ENCODE measurements at regions not wholly inside any gene's neighbourhood (a gene's known extent, or its start where the extent isn't known, plus 50 kb on each side); places are given as distances from the start of the nearest gene placed in this dataset.

DNA sequence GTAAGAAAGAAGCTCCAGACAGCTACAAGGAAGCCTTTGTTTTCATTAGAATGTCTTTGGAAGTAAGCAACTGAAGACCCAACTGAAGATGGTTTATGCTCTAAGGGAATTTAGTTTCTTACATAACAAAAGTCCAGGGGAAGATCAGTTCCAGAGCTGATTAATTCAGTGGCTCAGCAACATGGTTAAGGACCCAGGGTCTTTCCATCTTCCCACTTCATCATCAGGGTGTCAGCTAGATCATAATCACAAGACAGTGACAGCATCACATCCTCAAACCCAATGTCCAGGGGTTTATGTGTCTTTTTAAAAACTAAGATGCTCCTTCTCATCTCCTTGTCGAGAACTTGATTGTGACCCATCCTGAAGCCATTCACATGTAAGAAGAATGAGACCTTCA is 119.7 kb upstream of the PRDM1 start:
- no peak for DNase-seq (ENCODE audit: low read depth in 2 of 2)

GRCh38 chr6:105964979-105965760 is 121.0 kb upstream of the PRDM1 start:
- DNase-seq (ENCODE audit: low read depth in 2 of 2), result no peak

DNA sequence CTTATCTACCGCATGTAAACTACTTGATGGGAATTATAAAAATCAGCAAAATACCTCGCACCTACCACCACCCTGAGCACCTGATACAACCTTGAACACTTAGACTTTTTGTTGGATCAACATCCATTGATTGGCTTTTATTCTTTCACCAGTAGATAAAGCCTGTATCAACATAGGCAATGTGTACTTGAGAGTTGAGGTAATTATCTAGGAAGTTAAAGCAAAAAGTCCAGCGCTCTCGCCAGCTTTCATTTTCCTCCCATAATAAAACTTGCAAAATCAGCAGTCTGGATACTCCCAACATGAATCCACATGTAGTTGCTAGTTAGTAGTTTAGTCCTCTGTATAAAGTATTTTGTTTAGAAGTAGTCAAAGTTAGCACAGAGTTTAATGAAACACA is 132.0 kb upstream of the PRDM1 start:
- no peak for DNase-seq (ENCODE audit: low read depth in 2 of 2)

- DNase-seq (ENCODE audit: low read depth in 2 of 2), result no peak
These were observed 133.1 kb upstream of the PRDM1 start for GRCh38 chr6:105952772-105953690.

GRCh38 chr6:105952326-105952725 is 133.8 kb upstream of the PRDM1 start:
- no peak for DNase-seq (ENCODE audit: low read depth in 2 of 2)

DNA sequence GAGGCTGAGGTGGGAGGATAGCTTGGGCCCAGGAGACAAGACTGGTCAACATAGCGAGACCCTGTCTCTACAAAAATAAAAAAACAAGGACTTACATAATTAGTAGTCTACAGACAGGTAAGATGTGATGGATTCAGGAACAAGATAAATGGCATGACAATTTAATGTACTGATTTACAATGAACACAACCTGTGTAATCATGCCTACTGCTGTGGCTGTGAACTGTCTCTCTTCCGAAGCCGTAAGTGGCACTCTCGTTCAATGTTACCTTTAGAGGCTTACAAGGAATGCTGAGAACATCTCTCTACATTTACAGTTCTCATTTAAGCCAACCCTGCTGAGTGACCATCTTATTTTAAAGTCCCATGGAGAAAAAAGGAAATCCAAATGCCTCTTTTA is 134.8 kb upstream of the PRDM1 start:
- no peak for DNase-seq (ENCODE audit: low read depth in 2 of 2)

- DNase-seq (ENCODE audit: low read depth in 2 of 2), result no peak
These were observed 136.3 kb upstream of the PRDM1 start for GRCh38 chr6:105949869-105950268.

DNA sequence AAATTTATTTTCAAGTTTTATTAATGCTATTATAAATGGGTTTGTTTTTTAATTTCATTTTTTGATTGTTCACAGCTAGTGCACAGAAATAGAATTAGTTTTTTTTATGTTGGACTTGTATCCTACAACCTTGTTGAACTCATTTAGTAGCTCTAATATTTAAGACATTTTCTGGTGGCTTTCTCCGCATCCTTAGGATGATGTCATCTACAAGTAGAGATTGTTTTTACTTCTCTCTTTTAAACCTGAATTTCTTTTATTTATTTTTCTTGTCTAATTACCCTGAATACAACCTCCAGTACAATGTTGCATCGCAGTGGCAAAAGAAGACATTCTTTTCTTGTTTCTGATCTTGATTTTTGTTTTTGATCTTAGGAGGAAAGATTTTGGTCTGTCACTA is 142.6 kb upstream of the PRDM1 start:
- DNase-seq (ENCODE audit: low read depth in 2 of 2), result no peak

DNA sequence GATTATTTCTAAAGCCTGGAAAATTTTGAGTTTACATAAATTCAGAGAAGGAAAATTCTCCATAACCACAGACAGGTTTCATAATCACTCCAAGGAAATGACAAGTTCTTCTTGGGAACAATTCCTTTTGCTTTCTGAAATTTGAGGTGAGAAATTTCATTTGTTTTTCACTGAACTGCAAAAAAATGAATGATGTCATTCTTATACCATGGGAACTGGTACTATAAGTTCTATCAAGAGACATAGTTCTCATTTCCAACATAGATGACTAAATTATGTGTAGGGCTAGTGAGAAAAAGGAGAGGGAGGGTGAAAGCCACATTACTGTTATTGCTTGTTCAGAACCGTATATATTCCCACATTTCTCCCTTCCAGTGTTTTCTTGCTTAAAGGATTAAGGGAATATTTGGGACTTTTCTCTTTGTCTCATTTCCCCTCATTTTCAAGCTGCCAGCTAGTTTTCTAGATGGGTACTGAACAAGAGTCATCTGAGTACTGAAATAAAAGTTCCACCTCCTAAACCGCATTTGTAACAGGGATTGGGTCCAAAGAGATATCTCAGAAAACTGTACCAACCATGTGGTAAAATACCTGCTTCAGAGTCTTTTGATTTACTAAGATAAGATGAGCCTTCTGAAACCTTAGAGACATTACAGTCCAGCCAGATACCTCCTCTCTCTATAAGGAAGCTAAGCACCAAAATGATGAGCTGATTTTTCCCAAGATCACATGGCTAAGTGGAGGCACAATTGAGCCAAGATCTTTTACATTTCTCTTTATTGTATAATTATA is 144.3 kb upstream of the PRDM1 start:
- DNase-seq (ENCODE audit: low read depth in 2 of 2), result no peak

- DNase-seq (ENCODE audit: low read depth in 2 of 2), result no peak
These were observed 145.1 kb upstream of the PRDM1 start for GRCh38 chr6:105940990-105941389.

- DNase-seq (ENCODE audit: low read depth in 2 of 2), result no peak
These were observed 149.2 kb upstream of the PRDM1 start for GRCh38 chr6:105936972-105937371.

DNA sequence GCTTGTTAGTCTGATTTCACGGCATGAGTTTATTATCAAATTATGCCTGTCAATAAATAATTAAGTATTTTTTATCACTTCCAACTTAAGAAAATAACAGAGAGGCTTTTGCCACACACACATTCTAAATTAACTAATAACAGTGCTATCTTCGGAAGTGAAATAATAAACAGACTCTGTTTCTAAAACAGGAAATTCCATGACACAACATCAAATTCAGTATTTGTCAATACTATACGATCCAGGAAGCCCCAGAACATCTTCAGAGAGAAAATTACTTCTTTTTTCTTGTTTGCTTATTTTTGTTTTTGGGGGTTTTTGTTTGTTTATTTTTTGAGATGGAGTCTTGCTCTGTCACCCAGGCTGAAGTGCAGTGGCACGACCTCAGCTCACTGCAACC is 150.7 kb upstream of the PRDM1 start:
- DNase-seq (ENCODE audit: low read depth in 2 of 2), result no peak

DNA sequence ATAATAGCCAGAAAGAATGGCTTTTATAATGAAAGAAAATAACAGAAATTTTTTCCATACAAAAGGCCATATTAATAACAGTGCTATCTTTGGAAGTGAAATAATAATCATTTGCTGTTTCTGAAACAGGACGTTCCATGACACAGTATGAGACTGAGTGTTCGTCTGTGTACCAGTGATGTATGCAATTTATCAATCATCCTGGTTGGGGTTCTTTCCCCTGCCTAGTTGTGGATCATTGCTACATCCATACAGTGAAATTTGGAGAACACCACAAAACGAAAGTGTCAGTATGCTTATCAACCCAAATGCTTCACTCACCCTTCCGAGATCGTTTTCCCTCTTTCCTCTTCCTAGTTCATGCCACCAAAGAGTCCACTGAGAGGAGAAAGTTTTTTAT is 151.4 kb upstream of the PRDM1 start:
- no peak for DNase-seq (ENCODE audit: low read depth in 2 of 2)

GRCh38 chr6:105932440-105932839 is 153.7 kb upstream of the PRDM1 start:
- no peak for DNase-seq (ENCODE audit: low read depth in 2 of 2)

DNA sequence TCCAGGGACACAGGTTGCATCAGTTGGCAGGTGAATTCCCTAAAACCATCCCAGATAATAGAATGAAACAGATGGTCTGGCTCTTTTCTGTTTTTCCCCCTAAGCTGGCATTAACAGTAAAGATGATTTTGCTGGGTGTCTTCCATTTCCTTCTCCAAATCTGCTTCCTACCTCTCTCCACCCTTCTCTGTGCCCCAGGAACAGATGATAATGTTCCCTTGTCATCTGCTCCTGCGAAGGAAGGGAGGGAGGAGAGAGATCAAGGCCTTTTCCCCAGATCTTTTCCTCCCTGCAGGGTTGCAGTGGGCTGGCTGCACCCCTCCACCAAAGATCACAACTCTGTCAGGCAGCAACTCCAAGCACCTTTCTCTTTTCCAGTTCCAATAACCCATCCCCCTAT is 156.5 kb upstream of the PRDM1 start:
- no peak for DNase-seq (ENCODE audit: low read depth in 2 of 2)

DNA sequence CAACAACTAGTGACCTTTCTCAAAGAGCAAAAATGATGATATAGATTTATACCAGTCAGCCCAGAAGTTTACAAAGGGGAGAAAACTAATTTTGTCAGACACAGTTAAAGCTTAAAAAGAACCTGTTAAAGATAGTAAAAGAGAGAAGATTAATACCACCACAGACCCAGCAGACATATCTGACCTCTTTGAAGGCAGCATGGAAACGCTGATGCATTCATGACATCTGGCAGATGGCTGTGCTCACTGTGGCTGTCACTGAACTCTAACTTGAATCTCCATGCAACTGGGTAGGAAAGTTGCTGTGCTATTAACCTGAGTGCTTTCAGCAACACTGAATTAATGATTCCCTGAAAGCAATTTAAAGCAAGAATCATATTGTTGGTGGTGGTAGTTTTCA is 159.8 kb upstream of the PRDM1 start:
- no peak for DNase-seq (ENCODE audit: low read depth in 2 of 2)

- no peak for DNase-seq (ENCODE audit: low read depth in 2 of 2)
These were observed 160.4 kb upstream of the PRDM1 start for GRCh38 chr6:105925706-105926105.

DNA sequence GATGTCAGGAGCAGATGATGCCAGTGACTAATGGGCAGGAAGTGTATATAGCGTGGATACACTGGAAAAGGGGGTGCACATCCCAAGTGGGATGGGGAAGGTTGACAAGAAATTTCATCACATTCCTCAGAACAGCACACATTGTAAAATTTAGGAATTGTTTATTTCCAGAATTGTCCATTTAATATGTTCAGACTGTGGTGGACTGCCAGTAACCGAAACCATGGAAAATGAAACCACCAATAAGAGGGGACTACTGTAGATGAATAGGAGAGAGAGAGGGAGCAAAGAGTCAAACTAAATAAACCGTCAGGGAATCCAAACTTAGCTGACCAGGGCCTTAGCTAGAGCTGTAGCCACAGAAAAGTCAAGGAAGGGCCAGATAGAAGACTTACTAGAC is 164.4 kb upstream of the PRDM1 start:
- no peak for DNase-seq (ENCODE audit: low read depth in 2 of 2)

GRCh38 chr6:105920071-105920470 is 166.1 kb upstream of the PRDM1 start:
- DNase-seq (ENCODE audit: low read depth in 2 of 2), result no peak

DNA sequence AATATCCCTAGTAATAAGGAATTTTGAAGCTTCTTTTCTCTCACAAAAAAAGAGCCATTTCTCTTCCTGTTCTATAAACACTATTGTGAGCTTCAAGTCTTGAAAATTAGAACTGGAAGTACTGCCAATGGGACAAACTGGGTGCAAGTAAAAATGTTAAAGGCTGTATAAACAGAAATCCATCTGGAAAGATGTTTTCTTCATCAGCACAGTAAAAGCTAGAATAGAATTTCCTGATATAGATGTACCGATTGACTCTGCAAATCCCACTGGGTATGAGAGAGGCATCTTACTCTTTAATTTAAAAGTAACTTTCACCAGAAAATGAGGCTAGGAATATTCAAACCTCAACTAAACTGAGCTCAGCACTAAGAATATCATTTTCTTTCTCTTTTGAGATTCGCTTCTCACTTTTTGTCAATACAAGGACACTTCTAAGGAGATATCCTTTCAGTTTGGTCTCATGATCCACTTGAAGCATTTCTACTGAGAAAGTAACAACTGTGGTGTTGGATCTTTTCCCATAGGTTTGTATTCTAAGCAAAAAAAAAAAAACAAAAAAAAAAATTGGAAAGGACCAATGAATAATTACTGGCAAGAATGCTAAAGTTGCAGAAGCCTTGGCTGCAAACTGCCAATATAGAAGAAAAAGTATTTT is 169.0 kb upstream of the PRDM1 start:
- no peak for DNase-seq (ENCODE audit: low read depth in 2 of 2)

DNA sequence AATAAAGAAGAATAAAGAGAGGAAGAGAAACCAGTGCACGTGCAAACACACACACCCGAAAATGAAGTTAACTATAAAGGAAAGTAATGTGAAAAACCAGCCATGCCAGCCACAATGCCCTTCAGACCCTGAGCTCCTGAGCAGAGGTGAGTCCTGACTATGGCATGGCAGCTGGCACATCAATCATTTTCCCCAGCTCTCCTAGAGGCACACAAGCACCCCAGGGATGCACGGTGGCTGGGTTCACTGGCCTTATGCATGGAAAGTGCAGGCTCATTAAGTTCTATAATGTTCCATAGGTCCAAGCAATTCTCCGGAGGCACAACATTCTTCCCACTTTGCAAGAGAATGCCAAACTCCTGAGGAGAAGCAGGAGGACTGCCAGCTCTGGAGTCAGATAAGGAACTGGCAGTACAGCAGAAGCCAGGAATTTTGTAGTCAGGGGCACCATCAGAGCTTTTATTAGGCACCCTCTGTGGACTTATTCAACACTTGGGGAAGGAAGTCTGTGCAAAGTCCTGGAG is 175.0 kb upstream of the PRDM1 start:
- no peak for DNase-seq (ENCODE audit: low read depth in 2 of 2)

DNA sequence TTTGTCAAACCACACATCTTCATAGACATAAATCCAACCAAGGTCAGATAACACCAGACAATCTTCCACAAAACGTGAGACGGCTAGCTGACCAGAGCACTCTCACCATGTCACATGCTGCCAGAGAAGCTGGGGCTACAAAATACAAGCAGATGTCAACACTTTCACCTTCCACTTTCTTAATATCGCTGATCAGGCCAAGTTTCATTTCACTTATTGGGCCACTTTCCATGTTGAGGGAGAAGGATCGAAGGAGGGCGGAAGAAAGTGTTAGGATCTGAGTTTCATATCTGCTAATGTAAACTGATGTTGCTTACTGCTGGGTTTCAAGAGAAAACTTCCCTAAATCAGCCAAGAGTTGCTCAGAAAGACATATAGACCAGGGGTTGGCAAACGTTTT is 177.0 kb upstream of the PRDM1 start:
- no peak for DNase-seq (ENCODE audit: low read depth in 2 of 2)

Measured in activated CD8-positive, alpha-beta memory T cell treated with anti-CD3 and anti-CD28 coated beads for 4 hours (primary cell).